GM12878 (cell line): ENCODE measurements at regions not wholly inside any gene's neighbourhood (a gene's known extent, or its start where the extent isn't known, plus 50 kb on each side); places are given as distances from the start of the nearest gene placed in this dataset.

Experiments
- ATAC-seq: fragments of 200-7000 bp; cut with Tn5 transposase; 3 replicates; pipeline ENCODE4 v1.9.1; 2020; ENCODE audit warnings: mild to moderate bottlenecking, moderate library complexity
- BruUV-seq: library from RNA; stranded (reverse); fragments of 400-500 nt; replicated peaks from 2 replicates; lab custom pipeline; 2021; lab: Mats Ljungman, UMichigan
- CTCF ChIA-PET: fragments of 300-600 bp; sonication (Branson Sonifier 250); formaldehyde crosslinking; extraction: SDS; loops from one replicate; lab custom pipeline; 2021; ENCODE audit warnings: inconsistent platforms; lab: Yijun Ruan, JAX
- POLR2A ChIA-PET: fragments of 350-600 bp; formaldehyde crosslinking; extraction: SDS; loops from one replicate; lab custom pipeline; 2021; ENCODE audit warnings: inconsistent platforms; lab: Charles Lee
- RAD21 ChIA-PET: fragments of 300-600 bp; sonication (Branson Sonifier 250); formaldehyde crosslinking; loops from one replicate; lab custom pipeline; 2023; ENCODE audit warnings: antibody characterized with exemption; ENCODE audit not compliant: unreplicated experiment; lab: Charles Lee
- SMC1A ChIA-PET: fragments of 300-600 bp; sonication (Branson Sonifier 250); formaldehyde crosslinking; loops from one replicate; lab custom pipeline; 2023; ENCODE audit not compliant: unreplicated experiment, uncharacterized antibody; lab: Charles Lee
- DNase-seq: peaks from one replicate; pipeline ENCODE4 v3.0.0-alpha.2; 2011; ENCODE audit warnings: low read depth, low spot score
- FAIRE-seq: peaks from 3 replicates; lab custom pipeline; 2011; peaks lifted over from hg19 to GRCh38; lab: Jason Lieb, UNC
- H2AFZ ChIP-seq: 2 replicates; pipeline ENCODE4 v1.6.0; 2011; ENCODE audit warnings: low read depth, low read length, control low read depth; ENCODE audit not compliant: control insufficient read depth
- H3K27ac ChIP-seq: 2 replicates; pipeline ENCODE4 v1.5.1; 2011; ENCODE audit warnings: control low read depth; ENCODE audit not compliant: control insufficient read depth, insufficient read depth
- H3K27me3 ChIP-seq, 2 experiments: replicated peaks in 1 of 2; 2 replicates each; pipeline versions ENCODE4 v1.6.0 to v1.6.1; 2011; ENCODE audit warnings: low read length in 1 of 2; ENCODE audit not compliant: control insufficient read depth in 2 of 2, insufficient read depth in 2 of 2
- H3K36me3 ChIP-seq, 2 experiments: 2 replicates each; pipeline ENCODE4 v1.5.1; 2011; ENCODE audit warnings: low read length in 1 of 2; ENCODE audit not compliant: control insufficient read depth in 2 of 2, insufficient read depth in 2 of 2
- H3K4me1 ChIP-seq: 2 replicates; pipeline ENCODE4 v1.6.1; 2011; ENCODE audit warnings: mild to moderate bottlenecking, low read length, moderate library complexity, mixed read lengths; ENCODE audit not compliant: control insufficient read depth, insufficient read depth
- H3K4me2 ChIP-seq: 2 replicates; pipeline ENCODE4 v1.6.0; 2011; ENCODE audit warnings: control low read depth; ENCODE audit not compliant: control insufficient read depth, insufficient read depth
- H3K4me3 ChIP-seq: fragments of 200-600 bp; sonication (generic); 2 replicates; pipeline ENCODE4 v1.5.1; 2016
- H3K79me2 ChIP-seq: 2 replicates; pipeline ENCODE4 v1.6.0; 2011; ENCODE audit warnings: low read length; ENCODE audit not compliant: control insufficient read depth, insufficient read depth
- H3K9ac ChIP-seq: 2 replicates; pipeline ENCODE4 v1.8.0; 2011; ENCODE audit warnings: low read length, control low read depth, mixed read lengths; ENCODE audit not compliant: control insufficient read depth, insufficient read depth
- H3K9me3 ChIP-seq: replicated peaks from 3 replicates; pipeline ENCODE4 v1.5.1; 2011; ENCODE audit warnings: mild to moderate bottlenecking, low read length; ENCODE audit not compliant: control insufficient read depth, insufficient read depth
- H4K20me1 ChIP-seq: 2 replicates; pipeline ENCODE4 v1.6.0; 2011; ENCODE audit not compliant: control insufficient read depth, insufficient read depth
- ASH2L ChIP-seq: fragments of 300-600, 200-600 bp; sonication (generic); IDR thresholded peaks from 2 replicates; pipeline ENCODE4 v1.6.1; 2017; ENCODE audit warnings: low read depth, mild to moderate bottlenecking, borderline replicate concordance
- ATF7 ChIP-seq: fragments of 450-650 bp; IDR thresholded peaks from 2 replicates; pipeline ENCODE4 v1.6.1; 2016; ENCODE audit warnings: low read depth, mild to moderate bottlenecking
- CBFB ChIP-seq: IDR thresholded peaks from 2 replicates; pipeline ENCODE4 v1.6.1; 2016; ENCODE audit warnings: antibody characterized with exemption, low read depth
- CHD1 ChIP-seq: IDR thresholded peaks from 2 replicates; pipeline ENCODE4 v1.6.1; 2012; ENCODE audit warnings: low read depth, low read length, improper control_type of control experiment
- CHD4 ChIP-seq: fragments of 200-600 bp; sonication (generic); IDR thresholded peaks from 2 replicates; pipeline ENCODE4 v1.6.1; 2016; ENCODE audit warnings: mild to moderate bottlenecking
- EED ChIP-seq: sonication (generic); IDR thresholded peaks from 2 replicates; pipeline ENCODE4 v1.6.1; 2016; ENCODE audit warnings: antibody characterized with exemption, low read depth
- JUND ChIP-seq: IDR thresholded peaks from 2 replicates; pipeline ENCODE4 v1.6.1; 2012; ENCODE audit warnings: low read depth, mild to moderate bottlenecking, low read length, improper control_type of control experiment, moderate library complexity
- MYB ChIP-seq: fragments of 150-350 bp; IDR thresholded peaks from 2 replicates; pipeline ENCODE4 v1.6.1; 2014; ENCODE audit warnings: mild to moderate bottlenecking, low read depth, low read length, borderline replicate concordance
- NFYA ChIP-seq: IDR thresholded peaks from 2 replicates; pipeline ENCODE4 v1.6.1; 2011; ENCODE audit warnings: low read depth, mild to moderate bottlenecking, low read length, improper control_type of control experiment, borderline replicate concordance
- RB1 ChIP-seq: fragments of 450-650 bp; formaldehyde crosslinking; IDR thresholded peaks from 2 replicates; pipeline ENCODE4 v1.6.1; 2017; ENCODE audit warnings: mild to moderate bottlenecking, borderline replicate concordance
- RELA ChIP-seq: fragments of 450-650 bp; IDR thresholded peaks from 2 replicates; pipeline ENCODE4 v1.8.0; 2014; ENCODE audit warnings: borderline replicate concordance; ENCODE audit not compliant: partially characterized antibody
- RFX5 ChIP-seq: IDR thresholded peaks from 2 replicates; pipeline ENCODE4 v1.6.1; 2011; ENCODE audit warnings: low read depth, low read length, improper control_type of control experiment
- SIX5 ChIP-seq: IDR thresholded peaks from 2 replicates; pipeline ENCODE4 v1.6.1; 2011; ENCODE audit warnings: mild to moderate bottlenecking, low read depth, low read length, moderate library complexity; ENCODE audit not compliant: severe bottlenecking
- SMAD5 ChIP-seq: IDR thresholded peaks from 2 replicates; pipeline ENCODE4 v1.6.1; 2016; ENCODE audit warnings: antibody characterized with exemption, low read depth
- TCF7 ChIP-seq: IDR thresholded peaks from 2 replicates; pipeline ENCODE4 v1.6.1; 2014; ENCODE audit warnings: antibody characterized with exemption, borderline replicate concordance
- ZNF24 ChIP-seq: fragments of 450-650 bp; IDR thresholded peaks from 2 replicates; pipeline ENCODE4 v1.6.1; 2017; ENCODE audit warnings: antibody characterized with exemption, mild to moderate bottlenecking
- WGBS: methylation state at CpG from one replicate; pipeline ENCODE4 v1.1.6; 2016; ENCODE audit warnings: low lambda C conversion rate; ENCODE audit not compliant: insufficient replicate concordance, insufficient coverage; ENCODE audit errors: missing lambda C conversion rate; 5-methylcytosine and 5-hydroxymethylcytosine counted together
- in situ Hi-C: fragments of 300-500 bp; cut with MboI; formaldehyde crosslinking; loops from 9 replicates; pipeline ENCODE4 v1.14.3; 2018; ENCODE audit warnings: mixed read lengths
- intact Hi-C: fragments of 100-400 bp; cut with micrococcal nuclease; formaldehyde crosslinking; loops from one replicate; pipeline ENCODE4 v1.14.2; 2022; ENCODE audit not compliant: unreplicated experiment
- TF ChIP-seq, protein P1 (sequence below): fragments of 450-650 bp; IDR thresholded peaks from 2 replicates; pipeline ENCODE4 v1.6.1; 2016; ENCODE audit warnings: mild to moderate bottlenecking
- TF ChIP-seq, protein P2 (sequence below): fragments of 450-650 bp; IDR thresholded peaks from 2 replicates; pipeline ENCODE4 v1.6.1; 2017; ENCODE audit warnings: borderline replicate concordance
- TF ChIP-seq, protein P3 (sequence below): fragments of 450-650 bp; IDR thresholded peaks from 2 replicates; pipeline ENCODE4 v1.6.1; 2017; ENCODE audit warnings: mild to moderate bottlenecking, low read depth, inconsistent platforms; ENCODE audit not compliant: poor library complexity, severe bottlenecking

DNA sequence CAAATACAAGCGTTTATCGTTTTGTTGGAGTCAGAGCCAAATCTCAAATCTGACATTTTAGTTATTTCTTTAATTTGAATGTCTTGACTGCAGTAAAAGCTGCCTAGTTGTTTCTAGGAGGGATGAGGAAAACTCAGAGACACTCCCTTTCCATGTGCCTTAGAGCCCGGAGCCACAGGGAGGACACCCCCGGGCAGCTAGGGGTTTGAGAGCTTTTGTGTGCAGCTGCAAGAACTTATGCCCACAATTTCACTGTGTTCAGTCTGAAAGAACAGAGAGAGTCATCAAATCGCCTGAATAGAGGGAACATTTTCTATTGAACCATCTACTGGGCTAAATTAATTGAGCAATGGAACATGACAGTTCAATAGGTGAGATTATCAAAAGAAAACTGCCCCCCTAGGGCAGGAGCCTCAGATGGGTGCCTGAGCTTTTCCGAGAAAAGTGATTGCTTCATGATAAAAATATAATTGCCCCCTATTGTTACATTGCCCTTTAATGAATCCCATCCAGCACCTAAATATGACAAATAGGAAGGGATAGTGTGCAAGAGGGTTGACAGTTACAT lies 709.3 kb upstream of the RGMB start:
- Histone ChIP-seq H3K27me3 (no peaks in the 10 kb centered on the region), H3K9ac (no peak overlapping the region), H3K79me2 (no peaks in the 10 kb centered on the region), H3K36me3 (no peaks in the 10 kb centered on the region), H2AFZ (no peak overlapping the region), H3K4me3 (no peak overlapping the region), H4K20me1 (no peaks in the 10 kb centered on the region), H3K9me3 (no peaks in the 10 kb centered on the region), H3K4me2 (no peak overlapping the region), H3K27ac (no peak overlapping the region), H3K4me1 (no peaks in the 10 kb centered on the region)
- ChIA-PET POLR2A (no interaction called here), RAD21 (interaction anchor here (1.8 kb wide), 1 partner anchor 141 kb away, joined by 3 read pairs; no protein-coding TSS in a partner anchor), SMC1A (interaction anchor here (0.5 to 1.1 kb wide), 3 partner anchors 9 to 368 kb away, joined by 3 read pairs; no protein-coding TSS in a partner anchor), CTCF (interaction anchor here (0.8 to 1.4 kb wide), 2 partner anchors 9 to 11 kb away, joined by 3 read pairs; no protein-coding TSS in a partner anchor)
- DNase-seq (no peak), FAIRE-seq (no peak), ATAC-seq (no peak)
- TF ChIP-seq, protein P1, sequence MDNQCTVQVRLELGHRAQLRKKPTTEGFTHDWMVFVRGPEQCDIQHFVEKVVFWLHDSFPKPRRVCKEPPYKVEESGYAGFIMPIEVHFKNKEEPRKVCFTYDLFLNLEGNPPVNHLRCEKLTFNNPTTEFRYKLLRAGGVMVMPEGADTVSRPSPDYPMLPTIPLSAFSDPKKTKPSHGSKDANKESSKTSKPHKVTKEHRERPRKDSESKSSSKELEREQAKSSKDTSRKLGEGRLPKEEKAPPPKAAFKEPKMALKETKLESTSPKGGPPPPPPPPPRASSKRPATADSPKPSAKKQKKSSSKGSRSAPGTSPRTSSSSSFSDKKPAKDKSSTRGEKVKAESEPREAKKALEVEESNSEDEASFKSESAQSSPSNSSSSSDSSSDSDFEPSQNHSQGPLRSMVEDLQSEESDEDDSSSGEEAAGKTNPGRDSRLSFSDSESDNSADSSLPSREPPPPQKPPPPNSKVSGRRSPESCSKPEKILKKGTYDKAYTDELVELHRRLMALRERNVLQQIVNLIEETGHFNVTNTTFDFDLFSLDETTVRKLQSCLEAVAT = no peak
- TF ChIP-seq CHD1 (no peak), TCF7 (no peak), RFX5 (no peak), NFYA (no peak), CBFB (no peak), ATF7 (no peak), MYB (no peak), SMAD5 (no peak), SIX5 (no peak), ZNF24 (no peak), RB1 (no peak), JUND (no peak), RELA (no peak), ASH2L (no peak), EED (no peak), CHD4 (no peak)
- TF ChIP-seq, protein P2, sequence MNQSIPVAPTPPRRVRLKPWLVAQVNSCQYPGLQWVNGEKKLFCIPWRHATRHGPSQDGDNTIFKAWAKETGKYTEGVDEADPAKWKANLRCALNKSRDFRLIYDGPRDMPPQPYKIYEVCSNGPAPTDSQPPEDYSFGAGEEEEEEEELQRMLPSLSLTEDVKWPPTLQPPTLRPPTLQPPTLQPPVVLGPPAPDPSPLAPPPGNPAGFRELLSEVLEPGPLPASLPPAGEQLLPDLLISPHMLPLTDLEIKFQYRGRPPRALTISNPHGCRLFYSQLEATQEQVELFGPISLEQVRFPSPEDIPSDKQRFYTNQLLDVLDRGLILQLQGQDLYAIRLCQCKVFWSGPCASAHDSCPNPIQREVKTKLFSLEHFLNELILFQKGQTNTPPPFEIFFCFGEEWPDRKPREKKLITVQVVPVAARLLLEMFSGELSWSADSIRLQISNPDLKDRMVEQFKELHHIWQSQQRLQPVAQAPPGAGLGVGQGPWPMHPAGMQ = no peak
- TF ChIP-seq, protein P3, sequence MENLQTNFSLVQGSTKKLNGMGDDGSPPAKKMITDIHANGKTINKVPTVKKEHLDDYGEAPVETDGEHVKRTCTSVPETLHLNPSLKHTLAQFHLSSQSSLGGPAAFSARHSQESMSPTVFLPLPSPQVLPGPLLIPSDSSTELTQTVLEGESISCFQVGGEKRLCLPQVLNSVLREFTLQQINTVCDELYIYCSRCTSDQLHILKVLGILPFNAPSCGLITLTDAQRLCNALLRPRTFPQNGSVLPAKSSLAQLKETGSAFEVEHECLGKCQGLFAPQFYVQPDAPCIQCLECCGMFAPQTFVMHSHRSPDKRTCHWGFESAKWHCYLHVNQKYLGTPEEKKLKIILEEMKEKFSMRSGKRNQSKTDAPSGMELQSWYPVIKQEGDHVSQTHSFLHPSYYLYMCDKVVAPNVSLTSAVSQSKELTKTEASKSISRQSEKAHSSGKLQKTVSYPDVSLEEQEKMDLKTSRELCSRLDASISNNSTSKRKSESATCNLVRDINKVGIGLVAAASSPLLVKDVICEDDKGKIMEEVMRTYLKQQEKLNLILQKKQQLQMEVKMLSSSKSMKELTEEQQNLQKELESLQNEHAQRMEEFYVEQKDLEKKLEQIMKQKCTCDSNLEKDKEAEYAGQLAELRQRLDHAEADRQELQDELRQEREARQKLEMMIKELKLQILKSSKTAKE = no peak
- in situ Hi-C loops (no loop called here), intact Hi-C loops (no loop called here)
- BruUV-seq = no TSS peak
- 23% methylated on average over 6 of the region's 6 CpGs for WGBS
